GM18951 (cell line): ENCODE measurements at regions not wholly inside any gene's neighbourhood (a gene's known extent, or its start where the extent isn't known, plus 50 kb on each side); places are given as distances from the start of the nearest gene placed in this dataset.

ENCODE experiments used
- POLR2A ChIP-seq: IDR thresholded peaks from 4 replicates; pipeline ENCODE4 v1.6.1; 2011; ENCODE audit warnings: mild to moderate bottlenecking; ENCODE audit not compliant: insufficient read length, insufficient read depth; ENCODE audit errors: extremely low read depth
- in situ Hi-C: fragments of 300-500 bp; cut with MboI; formaldehyde crosslinking; loops from one replicate; pipeline ENCODE4 v1.12.0; 2022; ENCODE audit warnings: low sequenced_read_pairs, mixed read lengths, inconsistent platforms; ENCODE audit not compliant: unreplicated experiment

- no peak for TF ChIP-seq POLR2A
- in situ Hi-C loops, result no loop called here
Measured at GRCh38 chr3:80533553-80533952, 765.8 kb upstream of the ROBO1 start.

GRCh38 chr3:80526153-80526552, 758.4 kb upstream of the ROBO1 start:
- TF ChIP-seq POLR2A, result no peak
- in situ Hi-C loops, result no loop called here

GRCh38 chr3:80521081-80521480, 753.3 kb upstream of the ROBO1 start:
- TF ChIP-seq POLR2A, result no peak
- in situ Hi-C loops, result no loop called here

- TF ChIP-seq POLR2A, result no peak
- in situ Hi-C loops, result no loop called here
Measured at GRCh38 chr3:80519436-80519835, 751.6 kb upstream of the ROBO1 start.

GRCh38 chr3:80496452-80496851, 728.7 kb upstream of the ROBO1 start:
- TF ChIP-seq POLR2A, result no peak
- in situ Hi-C loops, result no loop called here

- in situ Hi-C loops, result no loop called here
- no peak for TF ChIP-seq POLR2A
Measured at GRCh38 chr3:80492162-80492561, 724.4 kb upstream of the ROBO1 start.

GRCh38 chr3:80472961-80473360, 705.2 kb upstream of the ROBO1 start:
- in situ Hi-C loops, result no loop called here
- TF ChIP-seq POLR2A, result no peak

GRCh38 chr3:80472459-80472858, 704.7 kb upstream of the ROBO1 start:
- TF ChIP-seq POLR2A, result no peak

GRCh38 chr3:80470433-80470832, 702.6 kb upstream of the ROBO1 start:
- in situ Hi-C loops, result no loop called here
- no peak for TF ChIP-seq POLR2A

More at GRCh38 chr3:80472459-80472858, 704.7 kb upstream of the ROBO1 start:
- in situ Hi-C loops, result no loop called here

GRCh38 chr3:80465746-80466145, 697.9 kb upstream of the ROBO1 start:
- in situ Hi-C loops, result no loop called here
- TF ChIP-seq POLR2A, result no peak

GRCh38 chr3:80451393-80451792, 683.6 kb upstream of the ROBO1 start:
- no peak for TF ChIP-seq POLR2A
- in situ Hi-C loops, result no loop called here

- TF ChIP-seq POLR2A, result no peak
- in situ Hi-C loops, result no loop called here
Measured at GRCh38 chr3:80445641-80446040, 677.8 kb upstream of the ROBO1 start.

- no peak for TF ChIP-seq POLR2A
- in situ Hi-C loops, result no loop called here
Measured at GRCh38 chr3:80445053-80445452, 677.3 kb upstream of the ROBO1 start.

- in situ Hi-C loops, result no loop called here
- TF ChIP-seq POLR2A, result no peak
Measured at GRCh38 chr3:80439490-80439889, 671.7 kb upstream of the ROBO1 start.

- in situ Hi-C loops, result no loop called here
- no peak for TF ChIP-seq POLR2A
Measured at GRCh38 chr3:80434366-80434765, 666.6 kb upstream of the ROBO1 start.

GRCh38 chr3:80424951-80425350, 657.2 kb upstream of the ROBO1 start:
- in situ Hi-C loops, result no loop called here
- no peak for TF ChIP-seq POLR2A
